NCI-H1436 (cell line): ENCODE measurements at regions not wholly inside any gene's neighbourhood (a gene's known extent, or its start where the extent isn't known, plus 50 kb on each side); places are given as distances from the start of the nearest gene placed in this dataset.
"Not testable (repeated sequence)": the region's sequence is repeated elsewhere in the genome, so short reads cannot be mapped to it uniquely, and the experiment has no call there.

Experiments
- DNase-seq: peaks from one replicate; lab custom pipeline; 2025; lab: John Stamatoyannopoulos, UW

DNA sequence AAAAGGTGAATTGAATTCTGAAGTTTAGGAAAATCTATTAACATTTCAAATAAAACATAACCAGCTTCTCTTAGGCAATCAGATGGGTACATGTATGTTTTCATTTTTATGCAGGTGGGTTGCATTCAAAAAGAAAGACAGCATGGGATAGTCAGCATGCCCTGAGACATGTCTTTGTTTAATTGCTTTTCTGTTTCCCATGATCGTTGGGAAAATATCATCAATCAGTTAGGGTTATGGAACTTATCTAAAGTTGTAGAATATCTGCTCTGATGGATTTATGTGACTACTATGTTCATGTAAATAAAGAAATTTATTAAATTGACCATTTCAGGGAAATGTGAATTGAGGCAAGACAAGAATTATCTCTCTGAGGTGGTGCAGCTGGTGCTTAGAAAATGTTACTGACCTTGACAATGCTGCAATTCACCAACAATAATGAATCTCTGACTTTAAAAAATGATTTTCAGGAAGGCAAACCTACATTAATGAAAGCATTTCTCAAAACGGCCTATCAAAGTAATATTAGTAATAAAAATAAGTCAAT lies 112.7 kb downstream of the RFPL4B start:
- DNase-seq, result no peak

DNA sequence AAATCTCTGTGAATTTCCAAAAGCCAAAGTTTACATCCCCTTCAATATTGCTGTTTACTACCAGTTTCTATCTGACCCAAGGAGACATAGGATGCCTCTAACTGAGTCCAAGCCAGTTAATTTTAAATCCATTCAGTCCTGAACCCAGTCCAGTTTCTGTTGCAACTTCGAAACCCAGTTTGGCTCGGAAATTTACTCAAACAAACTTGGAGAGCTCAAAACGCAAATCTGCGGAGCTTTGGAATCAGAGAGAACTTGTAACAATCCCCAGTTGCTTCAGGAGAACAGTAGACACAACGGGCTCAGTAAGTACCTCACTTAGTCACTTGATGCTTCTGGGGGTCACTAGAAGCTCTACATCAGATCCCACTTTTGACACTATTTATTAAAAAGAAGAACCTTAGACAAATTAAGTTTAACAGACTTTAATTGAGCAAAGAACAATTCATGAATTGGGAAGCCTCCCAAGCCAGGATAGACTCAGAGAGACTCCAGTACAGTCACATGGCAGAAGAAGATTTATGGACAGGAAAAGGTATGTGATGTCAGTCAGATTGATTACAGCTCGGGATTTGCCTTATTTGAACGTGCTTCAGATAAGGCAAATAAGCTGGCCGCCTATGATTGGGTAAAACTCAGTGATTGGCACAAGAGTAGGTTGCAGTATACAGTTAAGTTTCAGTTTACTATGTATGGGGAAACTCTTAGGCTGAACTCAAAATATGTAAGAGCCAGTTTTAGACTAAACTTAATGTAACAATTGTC lies 118.0 kb downstream of the RFPL4B start:
- no peak for DNase-seq

DNA sequence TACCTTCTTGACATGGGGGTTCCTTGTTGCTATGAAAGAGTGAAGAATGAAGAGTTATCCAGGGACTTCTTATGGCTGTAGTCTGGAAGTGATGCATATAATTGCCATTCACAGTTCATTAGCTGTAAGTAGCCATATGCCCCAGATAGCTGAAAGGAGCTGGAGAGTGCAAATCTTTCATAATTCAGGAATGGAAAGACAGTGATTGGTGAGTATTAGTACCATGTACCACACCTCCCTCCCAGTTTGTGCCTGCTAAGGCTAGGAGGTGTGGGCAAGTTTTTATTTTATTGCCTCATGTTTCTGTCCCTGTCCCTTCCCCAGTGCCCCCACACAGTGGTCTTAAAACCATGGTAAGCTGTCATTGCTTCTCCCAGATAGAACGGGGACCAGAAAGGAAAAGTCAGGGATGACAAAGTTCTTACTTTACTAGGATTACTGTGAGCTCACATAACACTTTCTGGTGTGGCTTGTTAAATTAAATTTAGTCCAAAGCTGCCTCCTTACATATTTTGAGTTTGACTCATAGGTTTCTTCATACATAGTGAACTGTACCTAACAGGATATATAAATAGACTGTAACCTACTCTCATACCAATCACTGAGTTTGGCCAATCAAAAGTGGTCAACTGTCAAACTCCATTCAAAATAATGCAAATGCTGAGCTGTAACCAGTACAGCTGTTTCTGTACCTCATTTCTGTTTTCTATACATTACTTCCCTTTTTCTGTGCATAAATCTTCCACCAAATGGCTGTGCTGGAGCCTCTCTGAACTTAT lies 119.4 kb downstream of the RFPL4B start:
- no peak for DNase-seq

GRCh38 chr6:112468359-112468758 lies 121.2 kb downstream of the RFPL4B start:
- DNase-seq, result no peak

GRCh38 chr6:112469306-112469705 lies 122.2 kb downstream of the RFPL4B start:
- no peak for DNase-seq

DNA sequence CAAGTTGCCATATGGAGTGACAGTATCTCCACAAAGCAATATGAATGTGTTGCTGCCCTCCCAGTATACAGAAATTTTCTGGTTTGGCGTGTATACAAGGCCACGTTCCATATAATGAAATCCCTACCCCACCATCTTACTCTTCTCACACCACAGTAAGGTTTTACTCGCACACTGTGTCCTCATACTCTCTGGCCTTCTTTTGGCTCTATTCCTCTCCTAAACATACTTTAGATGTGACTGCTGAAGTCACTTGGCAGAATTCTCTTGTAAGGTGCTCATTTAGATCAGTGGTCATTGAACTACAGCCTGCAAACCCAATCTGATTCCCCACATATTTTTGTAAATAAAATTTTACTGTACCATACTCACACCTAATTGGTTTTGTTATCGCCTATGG lies 123.2 kb downstream of the RFPL4B start:
- no peak for DNase-seq

GRCh38 chr6:112470950-112471349 lies 123.8 kb downstream of the RFPL4B start:
- DNase-seq, result no peak

GRCh38 chr6:112475083-112475482 lies 128.0 kb downstream of the RFPL4B start:
- DNase-seq, result no peak

DNA sequence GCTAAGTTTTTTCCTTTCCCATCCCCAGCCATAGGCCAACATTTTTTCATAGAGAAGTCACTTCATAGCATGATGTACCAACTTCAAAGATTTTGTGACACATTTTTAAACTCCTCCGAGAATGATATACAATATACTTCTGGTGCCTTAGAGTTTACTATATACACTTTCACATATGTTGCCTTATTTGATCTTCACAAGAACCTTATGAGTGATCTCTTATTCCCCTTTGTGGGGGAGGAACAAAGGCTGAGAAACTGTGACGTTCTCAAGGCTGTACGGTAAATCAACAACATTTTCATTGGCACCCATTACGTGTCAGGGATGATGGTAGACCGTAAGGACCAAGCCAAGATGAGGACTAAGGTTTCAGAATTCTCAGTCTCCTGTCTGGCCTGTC lies 130.0 kb downstream of the RFPL4B start:
- DNase-seq, result no peak

DNA sequence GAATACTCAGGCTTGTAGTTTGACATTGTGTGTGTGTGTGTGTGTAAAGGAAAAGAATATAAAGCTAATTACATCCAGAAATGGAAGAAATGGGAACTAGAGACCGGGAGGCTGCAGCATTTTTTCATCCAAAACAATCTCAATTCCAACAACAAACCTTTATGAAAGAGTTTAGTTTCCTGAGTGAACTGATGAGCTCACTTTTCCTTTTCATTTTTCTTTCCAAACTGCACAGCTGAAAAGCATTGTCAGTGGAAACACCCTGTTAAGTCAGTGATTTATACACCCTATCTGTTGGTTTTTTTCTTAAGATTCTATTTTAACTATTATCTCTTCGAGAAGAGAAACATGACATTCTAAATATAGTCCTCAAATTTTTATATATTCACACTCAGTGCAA lies 130.9 kb downstream of the RFPL4B start:
- DNase-seq, result no peak

- DNase-seq, result not testable (repeated sequence)
These were observed 132.8 kb downstream of the RFPL4B start for GRCh38 chr6:112479975-112480374.

DNA sequence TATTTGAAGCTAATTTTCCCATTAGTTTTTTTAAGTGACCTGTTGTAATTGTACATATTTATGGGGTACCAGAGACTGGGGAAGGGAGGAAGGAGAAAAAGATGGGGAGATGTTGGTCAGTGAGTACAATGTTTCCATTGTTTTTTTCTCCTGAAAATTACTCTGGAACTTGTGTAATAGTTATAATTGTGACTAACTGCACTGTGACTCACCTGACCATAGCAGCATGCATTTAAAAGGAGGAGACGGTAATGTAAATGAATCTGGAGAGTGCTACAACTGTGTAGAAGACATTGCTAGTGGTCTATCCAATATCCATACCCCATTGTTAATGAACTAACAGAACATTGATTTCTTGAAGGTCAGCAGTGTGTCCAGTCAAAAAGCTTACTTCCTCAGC lies 133.4 kb downstream of the RFPL4B start:
- DNase-seq, result no peak

- DNase-seq, result no peak
These were observed 134.1 kb downstream of the RFPL4B start for GRCh38 chr6:112481211-112481610.

DNA sequence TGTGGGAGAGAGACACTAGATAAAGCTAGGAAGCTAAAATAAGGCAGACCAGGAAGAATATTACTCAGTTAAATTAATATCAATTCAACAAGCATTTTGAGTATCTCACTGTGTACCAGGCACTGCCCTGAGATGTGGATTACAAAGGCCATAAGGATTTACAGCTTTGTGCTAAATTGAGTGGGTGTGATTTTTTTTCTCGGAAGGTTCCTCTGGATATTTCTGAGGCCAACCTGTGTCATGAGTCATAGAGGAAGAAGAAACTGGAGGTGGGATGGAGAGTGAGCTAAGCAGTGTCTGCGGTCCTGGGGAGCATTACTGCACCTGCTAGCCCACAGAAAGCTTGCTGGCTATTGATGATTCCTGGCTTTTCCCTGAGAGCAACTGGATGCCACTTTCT lies 135.2 kb downstream of the RFPL4B start:
- no peak for DNase-seq

GRCh38 chr6:112485120-112485826 lies 138.1 kb downstream of the RFPL4B start:
- DNase-seq, result no peak

DNA sequence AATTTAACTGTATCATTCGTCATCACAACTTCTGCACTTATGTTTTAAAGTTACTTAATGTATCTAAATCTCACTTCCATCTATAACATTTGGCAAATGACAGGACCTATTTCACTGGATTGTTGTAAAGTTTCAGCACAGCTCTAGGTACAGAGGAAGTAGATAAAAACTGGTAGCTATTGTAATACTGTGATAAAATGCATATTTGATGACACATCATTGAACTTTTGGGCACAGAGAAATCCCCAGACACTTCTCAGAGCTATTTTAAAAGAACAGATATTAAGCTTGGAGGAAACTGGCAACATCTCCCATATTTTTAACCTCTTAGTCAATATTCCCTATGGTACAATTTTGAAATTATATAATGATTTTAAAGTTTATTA lies 138.7 kb downstream of the RFPL4B start:
- DNase-seq, result no peak

- DNase-seq, result no peak
These were observed 139.3 kb downstream of the RFPL4B start for GRCh38 chr6:112486454-112486853.

DNA sequence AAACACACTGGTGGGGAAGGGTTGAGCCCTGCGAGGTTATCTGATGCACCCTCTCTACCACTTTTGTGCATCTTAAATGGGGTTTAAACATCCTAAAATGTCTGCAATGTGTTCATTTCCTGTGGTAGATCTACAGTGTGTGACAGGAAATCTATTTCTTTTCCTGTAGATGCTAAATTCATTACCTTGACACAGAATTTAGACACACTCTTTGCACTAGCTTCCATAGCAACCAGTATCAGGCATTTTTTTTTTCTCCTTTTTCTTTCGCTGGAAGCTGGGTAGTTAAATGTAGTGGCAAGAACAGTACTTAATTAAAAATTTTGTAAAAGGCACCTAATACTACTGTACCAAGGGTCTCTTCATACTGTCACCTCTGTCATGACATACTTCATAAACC lies 141.1 kb downstream of the RFPL4B start:
- no peak for DNase-seq

DNA sequence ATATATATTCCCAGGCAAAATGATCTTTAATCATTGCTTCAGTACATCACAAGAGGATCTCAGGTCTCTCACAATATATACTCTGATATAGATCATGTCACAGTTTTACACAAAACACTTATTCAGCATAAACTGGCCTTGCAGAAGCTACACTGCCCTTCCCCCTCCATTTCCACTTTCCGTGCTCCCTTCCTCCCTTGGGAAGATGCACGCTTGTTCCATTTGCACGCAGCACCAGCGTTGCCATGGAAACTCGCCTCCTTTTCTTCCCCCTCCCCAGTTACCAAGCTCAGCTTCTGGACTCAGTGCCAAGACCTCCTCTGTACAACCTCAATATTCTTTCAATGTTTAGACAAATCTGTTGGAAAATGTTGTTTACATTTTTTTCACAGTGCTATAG lies 154.6 kb downstream of the RFPL4B start:
- peak; percentile 78 for DNase-seq

DNA sequence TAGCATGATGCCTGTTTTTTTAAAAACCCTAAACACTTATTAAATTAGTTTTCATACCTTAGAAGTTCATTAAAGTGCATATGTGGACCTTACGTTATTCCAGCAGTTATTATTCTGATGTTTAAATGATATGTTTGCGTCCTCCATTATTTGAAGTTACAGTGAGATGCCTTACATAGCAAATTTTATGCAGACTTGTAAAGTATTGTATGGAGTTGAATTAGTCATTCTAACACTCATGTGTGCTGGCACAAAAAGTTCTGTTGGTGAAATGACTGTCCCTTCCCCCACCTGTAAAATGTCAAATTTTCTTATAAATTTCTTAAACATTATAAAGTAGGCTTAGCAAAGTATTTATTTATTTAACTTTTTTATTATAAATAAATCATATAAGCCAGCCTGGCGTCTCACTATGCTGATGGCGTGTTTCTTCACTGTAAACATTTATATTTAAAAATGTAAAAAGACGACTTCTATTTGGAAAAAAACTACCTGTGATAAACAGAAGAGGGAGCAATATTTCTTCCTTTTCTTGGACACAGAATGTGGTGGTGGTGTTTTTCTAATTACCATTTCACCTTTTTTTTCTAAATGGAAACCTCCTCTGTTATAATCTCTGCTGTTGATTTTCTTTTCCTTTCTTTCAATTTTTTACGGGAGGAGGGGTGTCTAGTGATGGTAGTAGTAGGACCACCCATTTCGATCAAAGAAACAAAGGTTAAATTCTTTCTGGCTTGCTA lies 155.4 kb downstream of the RFPL4B start:
- DNase-seq, result no peak

DNA sequence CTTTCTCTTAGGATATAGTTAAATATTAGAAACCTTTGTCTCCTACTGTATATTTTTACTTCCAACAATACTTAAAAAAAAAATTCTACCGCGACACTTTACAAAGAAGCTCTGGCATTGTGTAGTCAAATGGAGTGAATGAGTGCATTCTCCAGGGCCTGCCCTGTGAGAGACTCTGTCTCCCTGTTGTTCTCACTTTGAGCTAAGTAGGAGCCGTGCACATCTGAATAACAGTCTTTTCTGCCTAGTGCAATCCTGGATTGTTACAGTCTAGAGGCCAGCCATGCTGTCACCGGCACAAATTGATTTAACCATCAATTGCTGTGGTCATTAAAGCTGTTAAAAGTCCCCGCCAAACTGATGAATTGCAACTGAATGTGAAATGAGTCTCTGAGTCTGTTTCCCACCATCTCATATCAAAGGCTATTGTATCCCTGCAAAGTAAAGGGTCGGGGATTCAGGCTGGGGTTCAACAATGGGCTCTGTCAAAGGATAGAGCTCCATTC lies 156.0 kb downstream of the RFPL4B start:
- no peak for DNase-seq

DNA sequence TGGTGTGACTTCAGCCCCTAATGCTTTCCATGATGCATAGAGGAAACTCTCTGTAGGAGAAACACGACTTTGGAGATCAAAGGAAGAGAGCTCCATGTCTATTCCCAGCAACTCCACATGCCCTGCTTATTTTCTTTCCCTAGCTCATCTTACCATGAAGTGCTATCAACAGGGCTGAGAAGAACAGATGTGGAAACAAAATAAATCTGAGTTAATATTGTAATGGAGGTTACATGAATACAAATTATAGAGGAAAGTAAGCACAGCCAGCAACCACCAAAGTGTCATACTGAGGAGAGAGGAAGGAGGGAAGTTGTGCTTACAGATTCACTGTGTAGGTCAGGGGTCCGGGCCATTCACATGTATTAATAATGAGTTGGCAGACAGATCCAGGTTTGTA lies 157.5 kb downstream of the RFPL4B start:
- DNase-seq, result no peak
